ENCODE measurements at regions not wholly inside any gene's neighbourhood (a gene's known extent, or its start where the extent isn't known, plus 50 kb on each side); places are given as distances from the start of the nearest gene placed in this dataset.

- TF ChIP-seq EZH2phosphoT487 (IDR thresholded peaks at IDR 0.05; ENCODE audit: borderline replicate concordance, low read length) (no peak), EZH2 (IDR thresholded peaks at IDR 0.05; ENCODE audit: low read length, unreplicated experiment) (no peak), CTCF (conservative IDR thresholded peaks at IDR 0.05; ENCODE audit: low read depth, low read length) (no peak)
- Histone ChIP-seq H3K4me2 (ENCODE audit: low read length) (no peak overlapping the region), H2AFZ (ENCODE audit: low read length) (no peak overlapping the region), H3K27ac (ENCODE audit: low read length) (no peak overlapping the region), H3K79me2 (ENCODE audit: low read length) (no peaks in the 10 kb centered on the region), H3K4me1 (ENCODE audit: insufficient read depth, low read length) (peaks cover 7% of the 10 kb centered on the region; the same call in 1 of the 2 replicates), H4K20me1 (ENCODE audit: low read length) (no peaks in the 10 kb centered on the region), H3K9me3 (ENCODE audit: low read length) (no peaks in the 10 kb centered on the region), H3K27me3 (ENCODE audit: low read length) (no peaks in the 10 kb centered on the region), H3K9me2 (replicated peaks; ENCODE audit: low read length) (no peaks in the 10 kb centered on the region), H3F3A (ENCODE audit: low read length, unreplicated experiment) (no peaks in the 10 kb centered on the region), H3K9ac (ENCODE audit: low read length) (no peak overlapping the region), H3K36me3 (ENCODE audit: low read depth, low read length) (no peaks in the 10 kb centered on the region), H3K4me3 (ENCODE audit: low read length) (no peak overlapping the region)
- DNase-seq = no peak
- intact Hi-C loops (cut with micrococcal nuclease) = no loop called here
- no TSS peak for BruUV-seq (replicated peaks)
- ChIA-PET POLR2A (ENCODE audit: unreplicated experiment) (no interaction called here), CTCF (no interaction called here)
- ATAC-seq = no peak
Measured at GRCh38 chr5:142420561-142421227, 95.9 kb upstream of the SPRY4 start.

DNA sequence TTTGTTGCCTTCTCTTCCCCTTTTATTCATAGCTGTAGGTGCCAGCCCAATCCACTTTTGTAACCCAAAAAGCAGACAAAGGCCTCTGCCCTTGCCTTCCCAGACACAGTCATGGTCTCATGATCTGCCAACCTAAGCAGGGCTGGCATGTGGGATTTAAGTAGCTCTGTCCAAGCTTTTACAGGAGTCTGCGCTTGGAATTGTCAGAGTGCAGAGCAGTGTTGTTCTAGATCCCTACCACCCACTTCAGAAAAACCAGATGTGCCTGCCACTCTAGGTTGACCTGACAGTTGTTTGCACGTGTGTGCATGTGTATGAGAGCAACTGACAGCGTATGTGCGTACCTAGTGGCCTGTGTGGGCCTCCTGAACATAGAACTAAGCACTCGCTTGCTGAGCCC lies 87.8 kb upstream of the SPRY4 start:
- CTCF ChIA-PET = no interaction called here
- POLR2A ChIA-PET (ENCODE audit: unreplicated experiment) = no interaction called here

More for the DNA sequence above, 87.8 kb upstream of the SPRY4 start:
- intact Hi-C loops (cut with micrococcal nuclease) = no loop called here
- H3K9ac ChIP-seq (ENCODE audit: low read length) = no peak overlapping the region
- H3K27ac ChIP-seq (ENCODE audit: low read length) = no peak overlapping the region
- no peak overlapping the region for H2AFZ ChIP-seq (ENCODE audit: low read length)
- no peaks in the 10 kb centered on the region for H4K20me1 ChIP-seq (ENCODE audit: low read length)
- ATAC-seq = no peak
- no peaks in the 10 kb centered on the region for H3K4me1 ChIP-seq (ENCODE audit: insufficient read depth, low read length)
- DNase-seq = no peak
- no peaks in the 10 kb centered on the region for H3K27me3 ChIP-seq (ENCODE audit: low read length)
- TF ChIP-seq EZH2phosphoT487 (IDR thresholded peaks at IDR 0.05; ENCODE audit: borderline replicate concordance, low read length) (no peak), EZH2 (IDR thresholded peaks at IDR 0.05; ENCODE audit: low read length, unreplicated experiment) (no peak), CTCF (conservative IDR thresholded peaks at IDR 0.05; ENCODE audit: low read depth, low read length) (no peak)
- no peak overlapping the region for H3K4me2 ChIP-seq (ENCODE audit: low read length)
- H3K9me2 ChIP-seq (replicated peaks; ENCODE audit: low read length) = no peaks in the 10 kb centered on the region
- H3K9me3 ChIP-seq (ENCODE audit: low read length) = no peaks in the 10 kb centered on the region
- H3K4me3 ChIP-seq (ENCODE audit: low read length) = no peak overlapping the region
- H3K36me3 ChIP-seq (ENCODE audit: low read depth, low read length) = no peaks in the 10 kb centered on the region
- no peaks in the 10 kb centered on the region for H3F3A ChIP-seq (ENCODE audit: low read length, unreplicated experiment)
- BruUV-seq (replicated peaks) = no TSS peak
- no peaks in the 10 kb centered on the region for H3K79me2 ChIP-seq (ENCODE audit: low read length)

Measured in PC-3 (cell line).